SK-N-SH (cell line): ENCODE measurements at regions not wholly inside any gene's neighbourhood (a gene's known extent, or its start where the extent isn't known, plus 50 kb on each side); places are given as distances from the start of the nearest gene placed in this dataset.

Experiments
- CTCF ChIA-PET: fragments of 300-600, 350-600 bp; formaldehyde crosslinking; extraction: SDS; loops from one replicate; lab custom pipeline; 2021; lab: Yijun Ruan, JAX
- POLR2A ChIA-PET: fragments of 350-600 bp; sonication (Branson Sonifier 250); formaldehyde crosslinking; extraction: SDS; loops from one replicate; lab custom pipeline; 2020; ENCODE audit warnings: antibody characterized with exemption, inconsistent platforms; lab: Yijun Ruan, JAX
- DNase-seq: peaks from one replicate; pipeline ENCODE4 v3.0.0; 2012
- H2AFZ ChIP-seq: fragments of 200-600 bp; sonication (generic); 2 replicates; pipeline ENCODE4 v1.8.1; 2016; ENCODE audit warnings: antibody characterized with exemption, mild to moderate bottlenecking, low read depth
- H3F3A ChIP-seq: fragments of 200-600 bp; sonication (generic); replicated peaks from 2 replicates; pipeline ENCODE3; 2016; ENCODE audit warnings: antibody characterized with exemption, mild to moderate bottlenecking; ENCODE audit not compliant: insufficient read depth
- H3K27ac ChIP-seq, 2 experiments: fragments of 200-500 bp in 1 of 2; fragments of 200-600 bp in 1 of 2; sonication (Bioruptor generic) in 1 of 2; sonication (generic), shearing (Covaris generic) in 1 of 2; 2 replicates each; pipeline versions ENCODE4 v1.5.1 to v1.6.1; 2014 to 2016; ENCODE audit warnings: low read depth in 2 of 2, inconsistent platforms in 1 of 2, low read length in 1 of 2, mild to moderate bottlenecking in 1 of 2, mixed read lengths in 1 of 2
- H3K27me3 ChIP-seq: fragments of 200-600 bp; sonication (generic), shearing (Covaris generic); 2 replicates; pipeline ENCODE4 v1.6.1; 2016; ENCODE audit warnings: mixed run types; ENCODE audit not compliant: insufficient read depth
- H3K36me3 ChIP-seq, 2 experiments: fragments of 200-500 bp in 1 of 2; fragments of 200-600 bp in 1 of 2; sonication (Bioruptor generic) in 1 of 2; sonication (generic) in 1 of 2; replicated peaks in 1 of 2; 2 replicates each; pipeline versions ENCODE3 to v1.5.1; 2014 to 2016; ENCODE audit warnings: low read length in 1 of 2, mild to moderate bottlenecking in 1 of 2; ENCODE audit not compliant: insufficient read depth in 2 of 2, control insufficient read depth in 1 of 2
- H3K4me1 ChIP-seq, 2 experiments: fragments of 200-500 bp in 1 of 2; fragments of 200-600 bp in 1 of 2; sonication (Bioruptor generic) in 1 of 2; sonication (generic), shearing (Covaris generic) in 1 of 2; 2 replicates each; pipeline versions ENCODE4 v1.5.1 to v1.6.1; 2014 to 2016; ENCODE audit warnings: low read depth in 1 of 2, low read length in 1 of 2, mixed run types in 1 of 2; ENCODE audit not compliant: insufficient read depth in 2 of 2, control insufficient read depth in 1 of 2
- H3K4me2 ChIP-seq: fragments of 200-600 bp; sonication (generic), shearing (Covaris generic); 2 replicates; pipeline ENCODE4 v1.6.1; 2017; ENCODE audit warnings: mixed run types
- H3K4me3 ChIP-seq, 2 experiments: fragments of 200-500 bp in 1 of 2; fragments of 200-600 bp in 1 of 2; sonication (Bioruptor generic) in 1 of 2; sonication (generic), shearing (Covaris generic) in 1 of 2; 2 replicates each; pipeline versions ENCODE4 v1.5.1 to v1.8.1; 2014 to 2016; ENCODE audit warnings: low read depth in 2 of 2, inconsistent platforms in 1 of 2, low read length in 1 of 2, mild to moderate bottlenecking in 1 of 2, mixed read lengths in 1 of 2, moderate library complexity in 1 of 2
- H3K79me2 ChIP-seq: fragments of 200-600 bp; sonication (generic); 2 replicates; pipeline ENCODE4 v1.8.1; 2017; ENCODE audit warnings: mild to moderate bottlenecking; ENCODE audit not compliant: insufficient read depth
- H3K9ac ChIP-seq: fragments of 200-600 bp; sonication (generic); 2 replicates; pipeline ENCODE4 v1.6.1; 2017; ENCODE audit warnings: mixed run types
- H3K9me2 ChIP-seq: fragments of 200-600 bp; sonication (generic); 2 replicates; pipeline ENCODE4 v1.6.1; 2017; ENCODE audit warnings: mixed run types
- H3K9me3 ChIP-seq: fragments of 200-600 bp; sonication (generic); 2 replicates; pipeline ENCODE4 v1.6.1; 2017; ENCODE audit warnings: mixed run types, mild to moderate bottlenecking, moderate library complexity
- H4K20me1 ChIP-seq: fragments of 200-600 bp; sonication (generic); 2 replicates; pipeline ENCODE4 v1.6.1; 2017; ENCODE audit warnings: mild to moderate bottlenecking, mixed run types; ENCODE audit not compliant: insufficient read depth
- CHD2 ChIP-seq: fragments of 150-350 bp; IDR thresholded peaks from 2 replicates; pipeline ENCODE4 v1.6.1; 2018; ENCODE audit warnings: low read length; ENCODE audit not compliant: partially characterized antibody
- ELF1 ChIP-seq: IDR thresholded peaks from 2 replicates; pipeline ENCODE4 v1.4.0; 2012
- EZH2phosphoT487 ChIP-seq: fragments of 200-600 bp; sonication (generic); IDR thresholded peaks from 2 replicates; pipeline ENCODE4 v1.6.1; 2017; ENCODE audit warnings: low read depth, mixed run types, mild to moderate bottlenecking, antibody characterized with exemption, moderate library complexity, borderline replicate concordance
- FOXJ3 ChIP-seq: sonication (generic); formaldehyde crosslinking; IDR thresholded peaks from 2 replicates; pipeline ENCODE4 v1.5.1; 2020; ENCODE audit warnings: mild to moderate bottlenecking, missing genetic modification reagents
- GABPA ChIP-seq: IDR thresholded peaks from 2 replicates; pipeline ENCODE4 v1.4.0; 2012; ENCODE audit warnings: low read depth, mild to moderate bottlenecking
- GATA2 ChIP-seq: sonication (generic); formaldehyde crosslinking; IDR thresholded peaks from 2 replicates; pipeline ENCODE4 v1.5.0; 2020; ENCODE audit warnings: mild to moderate bottlenecking, missing genetic modification reagents
- JUND ChIP-seq: IDR thresholded peaks from 2 replicates; pipeline ENCODE4 v1.4.0; 2012
- MEF2A ChIP-seq: IDR thresholded peaks from 2 replicates; pipeline ENCODE4 v1.4.0; 2012; ENCODE audit warnings: low read depth, borderline replicate concordance
- NFIC ChIP-seq: IDR thresholded peaks from 2 replicates; pipeline ENCODE4 v1.4.0; 2012; ENCODE audit warnings: borderline replicate concordance
- POLR2AphosphoS5 ChIP-seq: IDR thresholded peaks from 2 replicates; pipeline ENCODE4 v1.6.1; 2012; ENCODE audit warnings: low read depth, low read length
- RCOR1 ChIP-seq: fragments of 150-350 bp; IDR thresholded peaks from 2 replicates; pipeline ENCODE4 v1.6.1; 2017; ENCODE audit warnings: antibody characterized with exemption, low read length
- RXRA ChIP-seq: IDR thresholded peaks from 2 replicates; pipeline ENCODE4 v1.4.0; 2012; ENCODE audit warnings: low read depth, mild to moderate bottlenecking, borderline replicate concordance
- SIN3A ChIP-seq: IDR thresholded peaks from 2 replicates; pipeline ENCODE4 v1.6.1; 2012; ENCODE audit warnings: low read depth, mild to moderate bottlenecking, low read length, moderate library complexity, borderline replicate concordance
- TAF1 ChIP-seq: IDR thresholded peaks from 2 replicates; pipeline ENCODE4 v1.6.1; 2012; ENCODE audit warnings: low read depth, mild to moderate bottlenecking, low read length, moderate library complexity, borderline replicate concordance
- YY1 ChIP-seq: IDR thresholded peaks from 2 replicates; pipeline ENCODE4 v1.4.0; 2012; ENCODE audit warnings: low read depth, mild to moderate bottlenecking
- WGBS: methylation state at CpG from one replicate; pipeline ENCODE4 v1.1.6; 2017; ENCODE audit warnings: low lambda C conversion rate; 5-methylcytosine and 5-hydroxymethylcytosine counted together
- TF ChIP-seq, protein P1 (sequence below): IDR thresholded peaks from 2 replicates; pipeline ENCODE4 v1.4.0; 2012; ENCODE audit warnings: low read depth, borderline replicate concordance
- TF ChIP-seq, protein P2 (sequence below): IDR thresholded peaks from 2 replicates; pipeline ENCODE4 v1.4.0; 2012; ENCODE audit warnings: low read depth, borderline replicate concordance
- TF ChIP-seq, protein P3 (sequence below): fragments of 200-600 bp; sonication (generic); IDR thresholded peaks from 2 replicates; pipeline ENCODE4 v1.6.1; 2017; ENCODE audit warnings: antibody characterized with exemption, mild to moderate bottlenecking, moderate library complexity
- TF ChIP-seq, protein P4 (sequence below): fragments of 150-350 bp; IDR thresholded peaks from 2 replicates; pipeline ENCODE4 v1.6.1; 2017; ENCODE audit warnings: antibody characterized with exemption, low read length, low read depth, borderline replicate concordance

DNA sequence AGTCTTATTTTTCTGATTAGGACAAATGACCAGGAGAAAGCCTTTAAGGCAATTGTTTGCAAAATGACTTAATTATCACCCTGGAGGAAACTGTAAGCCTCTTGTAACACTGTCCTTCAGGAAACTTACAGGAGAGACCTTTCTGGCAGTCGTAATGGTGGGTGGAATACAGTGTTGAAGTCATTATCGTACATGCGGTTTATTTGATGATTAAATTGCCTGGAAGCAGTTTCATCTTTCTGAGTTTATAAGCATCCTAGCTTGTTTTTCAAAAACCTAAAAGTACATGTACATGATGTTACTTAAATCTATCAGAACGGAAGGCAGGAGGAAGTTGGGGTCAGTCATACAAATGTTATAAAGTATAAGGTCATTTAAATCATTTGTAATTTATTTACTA, 86.2 kb upstream of the RAB27B start:
- TF ChIP-seq CHD2 (no peak), SIN3A (no peak), FOXJ3 (no peak), MEF2A (no peak), YY1 (no peak), GATA2 (CRISPR knock-in tag) (no peak), EZH2phosphoT487 (no peak), RXRA (no peak), JUND (no peak), GABPA (no peak), RCOR1 (no peak), TAF1 (no peak), POLR2AphosphoS5 (no peak), NFIC (no peak), ELF1 (no peak)
- TF ChIP-seq, protein P1, sequence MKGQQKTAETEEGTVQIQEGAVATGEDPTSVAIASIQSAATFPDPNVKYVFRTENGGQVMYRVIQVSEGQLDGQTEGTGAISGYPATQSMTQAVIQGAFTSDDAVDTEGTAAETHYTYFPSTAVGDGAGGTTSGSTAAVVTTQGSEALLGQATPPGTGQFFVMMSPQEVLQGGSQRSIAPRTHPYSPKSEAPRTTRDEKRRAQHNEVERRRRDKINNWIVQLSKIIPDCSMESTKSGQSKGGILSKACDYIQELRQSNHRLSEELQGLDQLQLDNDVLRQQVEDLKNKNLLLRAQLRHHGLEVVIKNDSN: no peak
- TF ChIP-seq, protein P2, sequence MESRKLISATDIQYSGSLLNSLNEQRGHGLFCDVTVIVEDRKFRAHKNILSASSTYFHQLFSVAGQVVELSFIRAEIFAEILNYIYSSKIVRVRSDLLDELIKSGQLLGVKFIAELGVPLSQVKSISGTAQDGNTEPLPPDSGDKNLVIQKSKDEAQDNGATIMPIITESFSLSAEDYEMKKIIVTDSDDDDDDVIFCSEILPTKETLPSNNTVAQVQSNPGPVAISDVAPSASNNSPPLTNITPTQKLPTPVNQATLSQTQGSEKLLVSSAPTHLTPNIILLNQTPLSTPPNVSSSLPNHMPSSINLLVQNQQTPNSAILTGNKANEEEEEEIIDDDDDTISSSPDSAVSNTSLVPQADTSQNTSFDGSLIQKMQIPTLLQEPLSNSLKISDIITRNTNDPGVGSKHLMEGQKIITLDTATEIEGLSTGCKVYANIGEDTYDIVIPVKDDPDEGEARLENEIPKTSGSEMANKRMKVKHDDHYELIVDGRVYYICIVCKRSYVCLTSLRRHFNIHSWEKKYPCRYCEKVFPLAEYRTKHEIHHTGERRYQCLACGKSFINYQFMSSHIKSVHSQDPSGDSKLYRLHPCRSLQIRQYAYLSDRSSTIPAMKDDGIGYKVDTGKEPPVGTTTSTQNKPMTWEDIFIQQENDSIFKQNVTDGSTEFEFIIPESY: no peak
- TF ChIP-seq, protein P3, sequence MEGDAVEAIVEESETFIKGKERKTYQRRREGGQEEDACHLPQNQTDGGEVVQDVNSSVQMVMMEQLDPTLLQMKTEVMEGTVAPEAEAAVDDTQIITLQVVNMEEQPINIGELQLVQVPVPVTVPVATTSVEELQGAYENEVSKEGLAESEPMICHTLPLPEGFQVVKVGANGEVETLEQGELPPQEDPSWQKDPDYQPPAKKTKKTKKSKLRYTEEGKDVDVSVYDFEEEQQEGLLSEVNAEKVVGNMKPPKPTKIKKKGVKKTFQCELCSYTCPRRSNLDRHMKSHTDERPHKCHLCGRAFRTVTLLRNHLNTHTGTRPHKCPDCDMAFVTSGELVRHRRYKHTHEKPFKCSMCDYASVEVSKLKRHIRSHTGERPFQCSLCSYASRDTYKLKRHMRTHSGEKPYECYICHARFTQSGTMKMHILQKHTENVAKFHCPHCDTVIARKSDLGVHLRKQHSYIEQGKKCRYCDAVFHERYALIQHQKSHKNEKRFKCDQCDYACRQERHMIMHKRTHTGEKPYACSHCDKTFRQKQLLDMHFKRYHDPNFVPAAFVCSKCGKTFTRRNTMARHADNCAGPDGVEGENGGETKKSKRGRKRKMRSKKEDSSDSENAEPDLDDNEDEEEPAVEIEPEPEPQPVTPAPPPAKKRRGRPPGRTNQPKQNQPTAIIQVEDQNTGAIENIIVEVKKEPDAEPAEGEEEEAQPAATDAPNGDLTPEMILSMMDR: no peak
- TF ChIP-seq, protein P4, sequence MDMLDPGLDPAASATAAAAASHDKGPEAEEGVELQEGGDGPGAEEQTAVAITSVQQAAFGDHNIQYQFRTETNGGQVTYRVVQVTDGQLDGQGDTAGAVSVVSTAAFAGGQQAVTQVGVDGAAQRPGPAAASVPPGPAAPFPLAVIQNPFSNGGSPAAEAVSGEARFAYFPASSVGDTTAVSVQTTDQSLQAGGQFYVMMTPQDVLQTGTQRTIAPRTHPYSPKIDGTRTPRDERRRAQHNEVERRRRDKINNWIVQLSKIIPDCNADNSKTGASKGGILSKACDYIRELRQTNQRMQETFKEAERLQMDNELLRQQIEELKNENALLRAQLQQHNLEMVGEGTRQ: no peak
- Histone ChIP-seq H3K9ac (no peak overlapping the region), H3K27ac (peak overlapping the region in 1 of 2 experiments; percentile 52; a peak in 2 of 4 replicates), H3K4me3 (no peak overlapping the region), H3K4me2 (no peak overlapping the region), H2AFZ (no peak overlapping the region), H4K20me1 (no peaks in the 10 kb centered on the region), H3K9me2 (no peaks in the 10 kb centered on the region), H3K4me1 (peaks cover 0 to 7% of the 10 kb centered on the region in 2 experiments; a peak in 2 of 4 replicates), H3K9me3 (no peaks in the 10 kb centered on the region), H3K27me3 (no peaks in the 10 kb centered on the region), H3K79me2 (no peaks in the 10 kb centered on the region), H3K36me3 (no peaks in the 10 kb centered on the region), H3F3A (peaks cover 36% of the 10 kb centered on the region)
- WGBS: 91% methylated on average over 4 of the region's 4 CpGs
- DNase-seq: no peak
- POLR2A ChIA-PET: no interaction called here
- CTCF ChIA-PET: interaction anchor here (0.9 to 1.9 kb wide), 4 partner anchors 14 to 241 kb away, joined by 3 to 7 read pairs (median 4); no protein-coding TSS in a partner anchor
